ENCODE measurements at regions not wholly inside any gene's neighbourhood (a gene's known extent, or its start where the extent isn't known, plus 50 kb on each side); places are given as distances from the start of the nearest gene placed in this dataset.

GRCh38 chr16:35639233-35640205 lies 2180.1 kb downstream of the TP53TG3F start:
- H3K4me3 ChIP-seq = no peak overlapping the region
- H3K27me3 ChIP-seq (ENCODE audit: low read depth) = no peaks in the 10 kb centered on the region
- intact Hi-C loops (cut with micrococcal nuclease) = no loop called here
- no peak overlapping the region for H3K27ac ChIP-seq (replicated peaks)
- H3K36me3 ChIP-seq = no peaks in the 10 kb centered on the region
- no peak for DNase-seq
- TF ChIP-seq CTCF (IDR thresholded peaks at IDR 0.05; ENCODE audit: borderline replicate concordance) = no peak
- peaks cover 4% of the 10 kb centered on the region for H3K9me3 ChIP-seq (replicated peaks)
- H3K4me1 ChIP-seq = no peaks in the 10 kb centered on the region

- no peaks in the 10 kb centered on the region for H3K9me3 ChIP-seq (replicated peaks)
- intact Hi-C loops (cut with micrococcal nuclease) = no loop called here
- no peaks in the 10 kb centered on the region for H3K4me1 ChIP-seq
- H3K27ac ChIP-seq (replicated peaks) = no peak overlapping the region
- no peaks in the 10 kb centered on the region for H3K27me3 ChIP-seq (ENCODE audit: low read depth)
- no peaks in the 10 kb centered on the region for H3K36me3 ChIP-seq
- DNase-seq = no peak
- H3K4me3 ChIP-seq = no peak overlapping the region
- no peak for TF ChIP-seq CTCF (IDR thresholded peaks at IDR 0.05; ENCODE audit: borderline replicate concordance)
Measured at GRCh38 chr16:35642322-35642835, 2183.0 kb downstream of the TP53TG3F start.

GRCh38 chr16:35651841-35652240 lies 2192.4 kb downstream of the TP53TG3F start:
- Histone ChIP-seq H3K4me1 (no peaks in the 10 kb centered on the region), H3K27me3 (ENCODE audit: low read depth) (no peaks in the 10 kb centered on the region), H3K27ac (replicated peaks) (no peak overlapping the region), H3K36me3 (no peaks in the 10 kb centered on the region), H3K9me3 (replicated peaks) (peaks cover 13% of the 10 kb centered on the region), H3K4me3 (no peak overlapping the region)
- intact Hi-C loops (cut with micrococcal nuclease) = no loop called here
- DNase-seq = no peak
- TF ChIP-seq CTCF (IDR thresholded peaks at IDR 0.05; ENCODE audit: borderline replicate concordance) = no peak

GRCh38 chr16:35664091-35664693 lies 2204.8 kb downstream of the TP53TG3F start:
- no peak for DNase-seq
- no peak overlapping the region for H3K27ac ChIP-seq (replicated peaks)
- no peaks in the 10 kb centered on the region for H3K4me1 ChIP-seq
- no peaks in the 10 kb centered on the region for H3K27me3 ChIP-seq (ENCODE audit: low read depth)
- H3K36me3 ChIP-seq = no peaks in the 10 kb centered on the region
- H3K4me3 ChIP-seq = no peak overlapping the region
- intact Hi-C loops (cut with micrococcal nuclease) = no loop called here
- no peak for TF ChIP-seq CTCF (IDR thresholded peaks at IDR 0.05; ENCODE audit: borderline replicate concordance)
- peaks cover 24% of the 10 kb centered on the region for H3K9me3 ChIP-seq (replicated peaks)

GRCh38 chr16:35685085-35685484 lies 2225.7 kb downstream of the TP53TG3F start:
- H3K9me3 ChIP-seq (replicated peaks) = peaks cover 19% of the 10 kb centered on the region

More at GRCh38 chr16:35685085-35685484, 2225.7 kb downstream of the TP53TG3F start:
- no peak for DNase-seq
- Histone ChIP-seq H3K36me3 (no peaks in the 10 kb centered on the region), H3K27me3 (ENCODE audit: low read depth) (no peaks in the 10 kb centered on the region), H3K4me3 (no peak overlapping the region), H3K27ac (replicated peaks) (no peak overlapping the region), H3K4me1 (peaks cover 18% of the 10 kb centered on the region)
- intact Hi-C loops (cut with micrococcal nuclease) = no loop called here
- TF ChIP-seq CTCF (IDR thresholded peaks at IDR 0.05; ENCODE audit: borderline replicate concordance) = no peak
